Neuronal stem cell (in vitro differentiated cells): ENCODE measurements at regions not wholly inside any gene's neighbourhood (a gene's known extent, or its start where the extent isn't known, plus 50 kb on each side); places are given as distances from the start of the nearest gene placed in this dataset.

Experiments used
- DNase-seq: peaks from one replicate; pipeline ENCODE4 v3.0.0-alpha.2; 2013; ENCODE audit warnings: low spot score
- H2AFZ ChIP-seq: one replicate; pipeline ENCODE4 v1.6.1; 2013; ENCODE audit warnings: mild to moderate bottlenecking, low read length, inconsistent platforms
- H2AK5ac ChIP-seq: 2 replicates; pipeline ENCODE4 v1.6.1; 2013; ENCODE audit warnings: low read depth, mild to moderate bottlenecking, inconsistent platforms, low read length, moderate library complexity, mixed read lengths
- H2BK120ac ChIP-seq: 2 replicates; pipeline ENCODE4 v1.6.1; 2013; ENCODE audit warnings: low read depth, mild to moderate bottlenecking, inconsistent platforms, low read length, moderate library complexity, mixed read lengths
- H2BK12ac ChIP-seq: one replicate; pipeline ENCODE4 v1.6.1; 2013; ENCODE audit warnings: low read length, inconsistent platforms
- H2BK15ac ChIP-seq: 2 replicates; pipeline ENCODE4 v1.6.1; 2013; ENCODE audit warnings: mild to moderate bottlenecking, low read length, inconsistent platforms, mixed read lengths
- H2BK5ac ChIP-seq: one replicate; pipeline ENCODE4 v1.6.1; 2013; ENCODE audit warnings: inconsistent platforms, mild to moderate bottlenecking, low read length, moderate library complexity
- H3K14ac ChIP-seq: one replicate; pipeline ENCODE4 v1.6.1; 2013; ENCODE audit warnings: low read length, inconsistent platforms
- H3K18ac ChIP-seq: 2 replicates; pipeline ENCODE4 v1.6.1; 2013; ENCODE audit warnings: low read length, inconsistent platforms
- H3K23ac ChIP-seq: 2 replicates; pipeline ENCODE4 v1.6.1; 2013; ENCODE audit warnings: low read depth, mild to moderate bottlenecking, mixed read lengths, low read length, inconsistent platforms; ENCODE audit not compliant: poor library complexity
- H3K27ac ChIP-seq: replicated peaks from 3 replicates; pipeline ENCODE4 v1.5.1; 2013; ENCODE audit warnings: low read length, inconsistent platforms
- H3K27me3 ChIP-seq, 3 experiments: 2 replicates each; pipeline ENCODE4 v1.6.1; 2013; ENCODE audit warnings: low read length in 3 of 3, mild to moderate bottlenecking in 2 of 3, inconsistent platforms in 1 of 3, low read depth in 1 of 3, mixed read lengths in 1 of 3, moderate library complexity in 1 of 3; ENCODE audit not compliant: control insufficient read depth in 3 of 3, insufficient read depth in 3 of 3
- H3K36me3 ChIP-seq, 2 donors: replicated peaks in 1 of 2; 2 replicates each; pipeline ENCODE4 v1.6.1; 2013; ENCODE audit warnings: low read length in 2 of 2; ENCODE audit not compliant: control insufficient read depth in 2 of 2, insufficient read depth in 2 of 2
- H3K4ac ChIP-seq: 2 replicates; pipeline ENCODE4 v1.6.1; 2013; ENCODE audit warnings: inconsistent platforms, mild to moderate bottlenecking, low read length, moderate library complexity
- H3K4me1 ChIP-seq, 2 donors: 1 replicate in 1 of 2; 2 replicates in 1 of 2; pipeline ENCODE4 v1.6.1; 2013; ENCODE audit warnings: low read length in 2 of 2, low read depth in 1 of 2; ENCODE audit not compliant: control insufficient read depth in 2 of 2, insufficient read depth in 1 of 2
- H3K4me2 ChIP-seq: one replicate; pipeline ENCODE4 v1.6.1; 2013; ENCODE audit warnings: mild to moderate bottlenecking, low read length, inconsistent platforms; ENCODE audit not compliant: insufficient read depth, poor library complexity, severe bottlenecking
- H3K4me3 ChIP-seq, 2 donors: 2 replicates each; pipeline ENCODE4 v1.5.1; 2013; ENCODE audit warnings: low read length in 2 of 2, mild to moderate bottlenecking in 2 of 2, inconsistent platforms in 1 of 2, moderate library complexity in 1 of 2
- H3K79me1 ChIP-seq: one replicate; pipeline ENCODE4 v1.6.1; 2013; ENCODE audit warnings: low read depth, mild to moderate bottlenecking, inconsistent platforms, low read length, moderate library complexity
- H3K9ac ChIP-seq: one replicate; pipeline ENCODE4 v1.6.1; 2013; ENCODE audit warnings: mild to moderate bottlenecking, low read depth, low read length, inconsistent platforms; ENCODE audit not compliant: poor library complexity
- H3K9me3 ChIP-seq, 2 donors: replicated peaks in 1 of 2; 2 replicates each; pipeline versions ENCODE3 to v1.6.1; 2013; ENCODE audit warnings: low read length in 2 of 2, mild to moderate bottlenecking in 2 of 2, inconsistent platforms in 1 of 2, low read depth in 1 of 2, mixed read lengths in 1 of 2, moderate library complexity in 1 of 2; ENCODE audit not compliant: control insufficient read depth in 2 of 2, insufficient read depth in 1 of 2
- H4K8ac ChIP-seq: one replicate; pipeline ENCODE4 v1.6.1; 2013; ENCODE audit warnings: low read depth, mild to moderate bottlenecking, inconsistent platforms, low read length, moderate library complexity
- H4K91ac ChIP-seq: one replicate; pipeline ENCODE4 v1.6.1; 2013; ENCODE audit warnings: low read length, low read depth, mild to moderate bottlenecking, inconsistent platforms; ENCODE audit not compliant: poor library complexity
- WGBS, 2 donors: extraction: QIAGEN DNeasy Blood & Tissue Kit; methylation state at CpG; one replicate each; pipeline ENCODE4 v1.1.7; 2013; ENCODE audit warnings: missing lambda C conversion rate in 2 of 2, mixed read lengths in 1 of 2; ENCODE audit not compliant: insufficient read length in 2 of 2, insufficient replicate concordance in 1 of 2; ENCODE audit errors: extremely low coverage in 2 of 2; 5-methylcytosine and 5-hydroxymethylcytosine counted together

GRCh38 chr1:71224741-71225377 lies 144.0 kb upstream of the ZRANB2 start:
- H2BK15ac ChIP-seq, result no peak overlapping the region
- H3K4me1 ChIP-seq, result peaks cover 0 to 3% of the 10 kb centered on the region in 2 donors
- no peak overlapping the region for H2BK12ac ChIP-seq
- H3K23ac ChIP-seq, result no peak overlapping the region
- H3K4me2 ChIP-seq, result no peak overlapping the region
- no peak overlapping the region for H3K4ac ChIP-seq
- H3K36me3 ChIP-seq, result no peaks in the 10 kb centered on the region
- no peaks in the 10 kb centered on the region for H3K79me1 ChIP-seq
- no peak overlapping the region for H2BK120ac ChIP-seq
- H3K14ac ChIP-seq, result no peak overlapping the region
- H2AK5ac ChIP-seq, result no peak overlapping the region
- no peak overlapping the region for H3K4me3 ChIP-seq
- no peaks in the 10 kb centered on the region for H3K27me3 ChIP-seq
- H2AFZ ChIP-seq, result no peak overlapping the region
- WGBS, 2 donors, result no CpG with 5 or more reads among the region's 4 CpGs
- H3K27ac ChIP-seq, result no peak overlapping the region
- no peak overlapping the region for H4K8ac ChIP-seq
- no peak overlapping the region for H2BK5ac ChIP-seq
- H3K9ac ChIP-seq, result no peak overlapping the region
- H3K18ac ChIP-seq, result no peak overlapping the region
- no peaks in the 10 kb centered on the region for H3K9me3 ChIP-seq
- DNase-seq, result no peak
- H4K91ac ChIP-seq, result no peak overlapping the region

- Histone ChIP-seq H3K9me3 (no peaks in the 10 kb centered on the region), H3K14ac (no peak overlapping the region), H2BK5ac (no peak overlapping the region), H3K4ac (no peak overlapping the region), H3K27me3 (no peaks in the 10 kb centered on the region), H2AFZ (no peak overlapping the region), H3K23ac (no peak overlapping the region), H4K91ac (no peak overlapping the region), H2BK120ac (no peak overlapping the region), H3K4me1 (peaks cover 0 to 2% of the 10 kb centered on the region in 2 donors), H3K27ac (no peak overlapping the region), H3K4me2 (no peak overlapping the region), H2BK15ac (no peak overlapping the region), H4K8ac (no peak overlapping the region), H2AK5ac (no peak overlapping the region), H3K4me3 (no peak overlapping the region), H3K36me3 (no peaks in the 10 kb centered on the region), H2BK12ac (no peak overlapping the region), H3K79me1 (no peaks in the 10 kb centered on the region), H3K9ac (no peak overlapping the region), H3K18ac (no peak overlapping the region)
- DNase-seq, result no peak
- WGBS, 2 donors, result no CpG with 5 or more reads among the region's 7 CpGs
These were observed 143.0 kb upstream of the ZRANB2 start for GRCh38 chr1:71223641-71224340.

GRCh38 chr1:71222668-71223067 lies 141.8 kb upstream of the ZRANB2 start:
- Histone ChIP-seq H3K27me3 (no peaks in the 10 kb centered on the region), H3K27ac (no peak overlapping the region), H2BK5ac (no peak overlapping the region), H2BK15ac (no peak overlapping the region), H3K4me2 (no peak overlapping the region), H2AK5ac (no peak overlapping the region), H3K79me1 (no peaks in the 10 kb centered on the region), H2BK12ac (no peak overlapping the region), H3K36me3 (no peaks in the 10 kb centered on the region), H4K91ac (no peak overlapping the region), H2AFZ (no peak overlapping the region), H3K9me3 (no peaks in the 10 kb centered on the region), H3K4ac (no peak overlapping the region), H3K4me1 (no peaks in the 10 kb centered on the region), H3K23ac (no peak overlapping the region), H3K9ac (no peak overlapping the region), H3K4me3 (no peak overlapping the region), H3K14ac (no peak overlapping the region), H2BK120ac (no peak overlapping the region), H4K8ac (no peak overlapping the region), H3K18ac (no peak overlapping the region)
- WGBS, 2 donors, result no CpG with 5 or more reads among the region's 2 CpGs
- DNase-seq, result no peak

GRCh38 chr1:71210718-71211117 lies 129.9 kb upstream of the ZRANB2 start:
- no peak overlapping the region for H2BK120ac ChIP-seq
- H3K9ac ChIP-seq, result no peak overlapping the region
- no peaks in the 10 kb centered on the region for H3K27me3 ChIP-seq
- DNase-seq, result no peak
- H2BK5ac ChIP-seq, result no peak overlapping the region
- no CpG with 5 or more reads among the region's 2 CpGs for WGBS, 2 donors
- no peaks in the 10 kb centered on the region for H3K4me1 ChIP-seq
- H2BK15ac ChIP-seq, result no peak overlapping the region
- no peak overlapping the region for H2AK5ac ChIP-seq
- no peak overlapping the region for H3K4me3 ChIP-seq
- no peaks in the 10 kb centered on the region for H3K9me3 ChIP-seq
- no peak overlapping the region for H4K91ac ChIP-seq
- H3K36me3 ChIP-seq, result no peaks in the 10 kb centered on the region
- no peaks in the 10 kb centered on the region for H3K79me1 ChIP-seq
- no peak overlapping the region for H3K4me2 ChIP-seq
- no peak overlapping the region for H3K14ac ChIP-seq
- no peak overlapping the region for H2BK12ac ChIP-seq
- no peak overlapping the region for H3K27ac ChIP-seq
- H3K4ac ChIP-seq, result no peak overlapping the region
- no peak overlapping the region for H3K18ac ChIP-seq
- no peak overlapping the region for H2AFZ ChIP-seq
- no peak overlapping the region for H3K23ac ChIP-seq
- no peak overlapping the region for H4K8ac ChIP-seq
